H9 (cell line): ENCODE measurements at regions not wholly inside any gene's neighbourhood (a gene's known extent, or its start where the extent isn't known, plus 50 kb on each side); places are given as distances from the start of the nearest gene placed in this dataset.

Source experiments
- DNase-seq: peaks from one replicate; pipeline ENCODE4 v3.0.0-alpha.2; 2017
- H2AFZ ChIP-seq: one replicate; pipeline ENCODE4 v1.6.1; 2013; ENCODE audit warnings: mild to moderate bottlenecking, low read length, control low read depth, moderate library complexity
- H2AK5ac ChIP-seq: 2 replicates; pipeline ENCODE4 v1.6.1; 2013; ENCODE audit warnings: low read length, control low read depth, mixed read lengths; ENCODE audit not compliant: insufficient read length
- H2BK120ac ChIP-seq: one replicate; pipeline ENCODE4 v1.6.1; 2013; ENCODE audit warnings: low read depth, mild to moderate bottlenecking, low read length, control low read depth, inconsistent platforms; ENCODE audit not compliant: poor library complexity, severe bottlenecking
- H2BK12ac ChIP-seq: 2 replicates; pipeline ENCODE4 v1.6.1; 2013; ENCODE audit warnings: low read length, control low read depth, mixed read lengths, low read depth; ENCODE audit not compliant: insufficient read length
- H2BK15ac ChIP-seq: 2 replicates; pipeline ENCODE4 v1.6.1; 2013; ENCODE audit warnings: low read depth, low read length, control low read depth
- H2BK20ac ChIP-seq: one replicate; pipeline ENCODE4 v1.6.1; 2013; ENCODE audit warnings: low read depth, mild to moderate bottlenecking, low read length, control low read depth, inconsistent platforms; ENCODE audit not compliant: poor library complexity, severe bottlenecking
- H2BK5ac ChIP-seq: 2 replicates; pipeline ENCODE4 v1.6.1; 2013; ENCODE audit warnings: low read length, control low read depth, mixed read lengths; ENCODE audit not compliant: insufficient read length
- H3K14ac ChIP-seq: 2 replicates; pipeline ENCODE4 v1.6.1; 2013; ENCODE audit warnings: low read length, control low read depth; ENCODE audit not compliant: insufficient read depth
- H3K18ac ChIP-seq: 2 replicates; pipeline ENCODE4 v1.6.1; 2013; ENCODE audit warnings: low read depth, mild to moderate bottlenecking, mixed read lengths, low read length, control low read depth; ENCODE audit not compliant: insufficient read length
- H3K23ac ChIP-seq: 2 replicates; pipeline ENCODE4 v1.6.1; 2013; ENCODE audit warnings: low read length, control low read depth, mixed read lengths, low read depth; ENCODE audit not compliant: insufficient read length
- H3K23me2 ChIP-seq: 2 replicates; pipeline ENCODE4 v1.6.1; 2013; ENCODE audit warnings: low read depth, mild to moderate bottlenecking, mixed read lengths, low read length, control low read depth; ENCODE audit not compliant: insufficient read length, poor library complexity, severe bottlenecking
- H3K27ac ChIP-seq: 2 replicates; pipeline ENCODE4 v1.5.1; 2013; ENCODE audit warnings: low read length, control low read depth, mixed read lengths, low read depth; ENCODE audit not compliant: insufficient read length
- H3K27me3 ChIP-seq: 2 replicates; pipeline ENCODE4 v1.6.1; 2013; ENCODE audit warnings: low read length, control low read depth, inconsistent platforms; ENCODE audit not compliant: insufficient read depth
- H3K4ac ChIP-seq: 2 replicates; pipeline ENCODE4 v1.6.1; 2013; ENCODE audit warnings: low read depth, mild to moderate bottlenecking, control low read depth, inconsistent platforms, low read length, moderate library complexity
- H3K4me1 ChIP-seq: 2 replicates; pipeline ENCODE4 v1.6.1; 2013; ENCODE audit warnings: low read length, control low read depth, inconsistent platforms; ENCODE audit not compliant: insufficient read depth
- H3K4me2 ChIP-seq: 2 replicates; pipeline ENCODE4 v1.6.1; 2013; ENCODE audit warnings: low read length, control low read depth, mixed read lengths; ENCODE audit not compliant: insufficient read length, insufficient read depth
- H3K56ac ChIP-seq: 2 replicates; pipeline ENCODE4 v1.6.1; 2013; ENCODE audit warnings: low read depth, mild to moderate bottlenecking, mixed read lengths, low read length, control low read depth; ENCODE audit not compliant: insufficient read length
- H3K79me1 ChIP-seq: 2 replicates; pipeline ENCODE4 v1.6.1; 2013; ENCODE audit warnings: low read depth, mild to moderate bottlenecking, moderate library complexity, low read length, control low read depth, inconsistent platforms; ENCODE audit not compliant: insufficient read depth, poor library complexity, severe bottlenecking
- H3K79me2 ChIP-seq: 2 replicates; pipeline ENCODE4 v1.6.1; 2013; ENCODE audit warnings: low read length, control low read depth, inconsistent platforms; ENCODE audit not compliant: insufficient read depth
- H3K9ac ChIP-seq: 2 replicates; pipeline ENCODE4 v1.6.1; 2013; ENCODE audit warnings: low read length, control low read depth, mixed read lengths; ENCODE audit not compliant: insufficient read length; ENCODE audit errors: extremely low read depth
- H3K9me3 ChIP-seq: one replicate; pipeline ENCODE4 v1.6.1; 2013; ENCODE audit warnings: low read depth, low read length, inconsistent platforms; ENCODE audit not compliant: control insufficient read depth
- H3T11ph ChIP-seq: one replicate; pipeline ENCODE4 v1.6.1; 2013; ENCODE audit warnings: mild to moderate bottlenecking, low read length, control low read depth, inconsistent platforms
- H4K20me1 ChIP-seq: one replicate; pipeline ENCODE4 v1.6.1; 2013; ENCODE audit not compliant: control insufficient read depth, insufficient read length, insufficient read depth
- H4K5ac ChIP-seq: 2 replicates; pipeline ENCODE4 v1.6.1; 2013; ENCODE audit warnings: low read depth, mild to moderate bottlenecking, mixed read lengths, low read length, control low read depth; ENCODE audit not compliant: insufficient read length
- H4K8ac ChIP-seq: replicated peaks from 2 replicates; pipeline ENCODE4 v1.6.1; 2013; ENCODE audit warnings: low read length, control low read depth, mixed read lengths, low read depth; ENCODE audit not compliant: insufficient read length
- H4K91ac ChIP-seq: 2 replicates; pipeline ENCODE4 v1.6.1; 2013; ENCODE audit warnings: low read depth, mild to moderate bottlenecking, moderate library complexity, mixed read lengths, low read length, control low read depth; ENCODE audit not compliant: insufficient read length
- H3K27ac Mint-ChIP-seq, 3 experiments: 2 replicates in 2 of 3; 3 replicates in 1 of 3; pipeline ENCODE4 v1.8.0; 2020 to 2021; ENCODE audit warnings: mixed read lengths in 3 of 3, mild to moderate bottlenecking in 1 of 3, moderate library complexity in 1 of 3
- H3K27me3 Mint-ChIP-seq: 2 replicates; pipeline ENCODE4 v1.8.0; 2021; ENCODE audit warnings: low read depth, mild to moderate bottlenecking, moderate library complexity, mixed read lengths
- H3K36me3 Mint-ChIP-seq, 3 experiments: 2 replicates in 2 of 3; 3 replicates in 1 of 3; pipeline ENCODE4 v1.8.0; 2020 to 2021; ENCODE audit warnings: low read depth in 3 of 3, mixed read lengths in 3 of 3; ENCODE audit not compliant: insufficient read depth in 1 of 3
- H3K4me1 Mint-ChIP-seq, 2 experiments: 2 replicates each; pipeline ENCODE4 v1.8.0; 2020; ENCODE audit warnings: mixed read lengths in 2 of 2
- H3K4me3 Mint-ChIP-seq, 2 experiments: 2 replicates in 1 of 2; 3 replicates in 1 of 2; pipeline ENCODE4 v1.8.0; 2020 to 2021; ENCODE audit warnings: mild to moderate bottlenecking in 2 of 2, mixed read lengths in 2 of 2, moderate library complexity in 1 of 2
- H3K9me3 Mint-ChIP-seq, 2 experiments: 2 replicates in 1 of 2; 3 replicates in 1 of 2; pipeline ENCODE4 v1.8.0; 2020; ENCODE audit warnings: mild to moderate bottlenecking in 2 of 2, mixed read lengths in 2 of 2, moderate library complexity in 1 of 2
- CTCF ChIP-seq: fragments of 200-600 bp; sonication (generic); conservative IDR thresholded peaks from 3 replicates; pipeline ENCODE4 v1.8.0; 2021; ENCODE audit warnings: antibody characterized with exemption, mild to moderate bottlenecking
- WGBS: extraction: QIAGEN DNeasy Blood & Tissue Kit; methylation state at CpG from one replicate; pipeline ENCODE4 v1.1.7; 2013; ENCODE audit warnings: missing lambda C conversion rate, low lambda C conversion rate, mixed read lengths; ENCODE audit not compliant: insufficient read length; ENCODE audit errors: extremely low coverage; 5-methylcytosine and 5-hydroxymethylcytosine counted together

- no peaks in the 10 kb centered on the region for H3K27me3 ChIP-seq
- H4K8ac ChIP-seq, result no peak overlapping the region
- no peak overlapping the region for H4K5ac ChIP-seq
- WGBS, result no CpG with 5 or more reads among the region's 1 CpG
- no peaks in the 10 kb centered on the region for H3K9me3 ChIP-seq
- H2AFZ ChIP-seq, result no peak overlapping the region
- Mint-ChIP-seq H3K27ac (no peak overlapping the region), H3K27me3 (no peaks in the 10 kb centered on the region), H3K4me1 (no peaks in the 10 kb centered on the region), H3K9me3 (no peaks in the 10 kb centered on the region), H3K4me3 (no peak overlapping the region), H3K36me3 (no peaks in the 10 kb centered on the region)
- H3K23me2 ChIP-seq, result no peaks in the 10 kb centered on the region
- H4K20me1 ChIP-seq, result no peaks in the 10 kb centered on the region
- no peak overlapping the region for H2BK5ac ChIP-seq
- H2BK15ac ChIP-seq, result no peak overlapping the region
- no peak overlapping the region for H2BK120ac ChIP-seq
- H2BK12ac ChIP-seq, result no peak overlapping the region
- no peak overlapping the region for H3T11ph ChIP-seq
- H3K23ac ChIP-seq, result no peak overlapping the region
- no peak overlapping the region for H2AK5ac ChIP-seq
- no peak overlapping the region for H2BK20ac ChIP-seq
- no peak overlapping the region for H3K4ac ChIP-seq
- no peak overlapping the region for H3K9ac ChIP-seq
- H3K56ac ChIP-seq, result no peak overlapping the region
- H3K18ac ChIP-seq, result no peak overlapping the region
- no peak overlapping the region for H4K91ac ChIP-seq
- no peak for TF ChIP-seq CTCF
- no peaks in the 10 kb centered on the region for H3K4me1 ChIP-seq
- H3K4me2 ChIP-seq, result no peak overlapping the region
- no peak overlapping the region for H3K14ac ChIP-seq
- DNase-seq, result no peak
- no peaks in the 10 kb centered on the region for H3K79me1 ChIP-seq
- H3K79me2 ChIP-seq, result no peaks in the 10 kb centered on the region
- no peak overlapping the region for H3K27ac ChIP-seq
Observed at GRCh38 chr4:157911662-157912061, 261.2 kb downstream of the GASK1B start.
